HG03095 (cell line): ENCODE measurements at regions not wholly inside any gene's neighbourhood (a gene's known extent, or its start where the extent isn't known, plus 50 kb on each side); places are given as distances from the start of the nearest gene placed in this dataset.

Experiments
- ATAC-seq: cut with Tn5 transposase; IDR thresholded peaks from one replicate; pipeline ENCODE4 v1.9.1; 2021; ENCODE audit warnings: moderate library complexity; ENCODE audit not compliant: unreplicated experiment

DNA sequence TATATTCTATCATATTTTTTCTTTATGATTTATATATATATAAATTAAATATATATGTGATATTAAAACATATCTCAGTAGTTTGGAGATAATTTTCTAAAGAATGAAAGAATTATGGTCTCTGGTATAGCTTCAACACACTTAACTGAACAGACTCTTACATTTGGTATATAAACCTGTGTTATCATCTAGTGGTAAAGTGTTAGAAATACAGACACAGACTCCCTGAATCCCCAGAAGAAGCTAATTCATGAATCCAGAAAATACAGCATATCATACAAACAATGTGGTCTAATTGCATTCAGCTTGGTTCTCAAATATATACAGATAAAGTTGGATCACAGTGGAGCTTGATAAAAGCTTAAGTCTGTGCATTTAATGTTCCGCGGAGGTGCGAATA, 1100.4 kb downstream of the ROBO2 start:
- no peak for ATAC-seq

DNA sequence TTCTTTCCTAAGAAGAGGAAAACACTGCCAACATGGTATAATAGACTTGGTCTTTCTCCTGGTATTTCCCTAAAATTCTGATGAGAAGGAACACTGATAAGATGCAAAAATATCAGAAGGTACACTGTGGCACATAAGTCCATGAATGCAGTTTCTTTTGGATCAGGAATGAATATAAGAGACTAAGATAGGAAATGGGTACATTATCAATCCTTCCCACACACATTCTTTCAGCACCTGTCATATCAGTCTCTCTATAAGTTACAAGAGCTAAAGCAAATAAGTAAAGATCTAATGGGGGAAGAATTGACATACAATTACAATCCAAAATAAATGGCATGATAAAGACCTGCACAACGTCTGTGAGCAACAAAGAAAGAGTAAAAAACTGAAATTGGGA, 1101.0 kb downstream of the ROBO2 start:
- no peak for ATAC-seq

DNA sequence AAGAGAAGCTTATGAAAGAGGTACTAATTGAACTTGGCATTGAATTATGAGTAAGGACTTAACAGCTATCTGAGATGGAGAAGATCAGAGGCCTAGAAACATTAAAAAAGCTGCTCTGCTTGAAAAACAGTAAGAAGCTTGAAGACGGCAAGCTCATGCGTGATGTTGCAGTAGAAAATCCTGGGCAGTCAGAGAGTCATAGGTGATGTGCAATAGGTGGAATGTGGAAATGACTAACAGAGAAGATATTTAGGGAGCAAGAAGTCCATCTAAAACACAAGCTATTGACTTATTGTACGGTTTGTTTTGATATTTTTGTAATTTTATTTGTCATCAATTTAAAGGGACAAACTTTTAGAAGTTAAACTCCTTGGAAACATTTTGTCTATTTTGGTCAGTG, 1101.4 kb downstream of the ROBO2 start:
- no peak for ATAC-seq

DNA sequence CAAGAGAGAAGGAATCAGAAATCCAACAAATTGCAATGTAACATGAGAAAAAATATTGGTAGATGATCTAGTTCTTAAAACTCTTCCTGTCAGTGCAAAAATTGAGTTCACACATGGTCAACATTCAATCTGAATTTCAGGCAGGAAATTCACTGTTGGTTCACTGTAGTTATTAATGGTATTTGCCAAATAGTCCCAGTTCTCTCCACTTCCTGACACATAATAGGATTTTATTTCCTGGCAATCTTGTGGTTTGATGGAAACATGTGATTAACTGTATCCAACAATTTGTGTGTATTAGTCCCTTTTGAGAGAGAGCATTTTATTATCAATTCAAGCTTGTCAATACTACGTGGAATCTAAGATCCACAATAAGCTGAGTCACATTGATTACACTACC, 1103.1 kb downstream of the ROBO2 start:
- no peak for ATAC-seq

DNA sequence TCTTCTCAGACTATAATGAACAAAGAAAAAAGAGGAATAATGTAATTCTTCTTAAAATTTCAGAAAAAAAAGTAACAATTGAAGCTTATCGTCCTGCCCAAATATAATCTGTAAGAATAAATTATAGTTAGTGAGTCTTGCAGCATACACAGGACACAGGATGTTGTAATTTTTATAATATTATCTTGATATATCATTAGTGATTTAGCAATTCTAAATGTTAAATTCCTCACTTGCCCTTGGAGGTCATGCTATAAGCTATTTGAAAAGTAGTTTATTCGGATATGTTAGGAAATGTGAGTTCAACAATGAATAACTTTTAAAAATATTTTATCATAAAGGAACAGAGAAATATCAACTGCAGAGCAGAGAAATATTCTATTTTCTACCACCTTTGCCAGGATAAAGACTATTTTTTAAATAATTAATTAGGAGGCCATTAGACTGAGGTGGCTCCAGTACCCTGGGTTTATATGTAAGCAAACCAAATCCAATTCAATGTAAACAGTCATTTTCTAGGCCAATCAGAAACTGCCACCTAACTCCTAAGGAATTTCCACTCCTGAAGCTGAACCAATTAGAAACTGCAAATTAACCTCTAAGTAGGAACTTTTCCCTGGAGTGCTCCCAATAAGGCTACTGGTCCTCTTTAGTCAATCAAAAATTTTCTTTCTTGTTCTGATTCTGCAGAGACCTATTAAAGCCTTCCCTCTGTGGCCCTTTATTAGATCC, 1109.3 kb downstream of the ROBO2 start:
- ATAC-seq, result no peak

DNA sequence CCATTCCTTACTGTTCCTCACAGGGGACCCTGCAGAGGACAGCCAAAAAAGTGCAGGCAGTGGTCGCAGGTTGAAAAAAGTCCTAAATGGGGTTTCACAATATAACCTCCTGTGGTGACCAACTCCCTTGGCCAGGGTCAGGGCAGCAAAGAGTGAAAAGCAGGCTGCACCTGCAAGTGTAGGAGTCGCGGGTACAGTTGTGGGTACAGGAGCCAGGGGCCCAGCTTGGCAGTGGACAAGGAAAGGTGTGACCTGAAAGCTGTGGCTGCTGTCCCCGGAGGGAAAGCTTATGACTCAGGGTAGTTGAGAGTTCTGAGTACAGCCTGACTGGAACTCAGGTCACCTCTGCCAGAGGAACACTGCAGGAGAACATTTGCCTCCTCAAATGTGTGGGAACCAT, 1114.1 kb downstream of the ROBO2 start:
- ATAC-seq, result no peak

DNA sequence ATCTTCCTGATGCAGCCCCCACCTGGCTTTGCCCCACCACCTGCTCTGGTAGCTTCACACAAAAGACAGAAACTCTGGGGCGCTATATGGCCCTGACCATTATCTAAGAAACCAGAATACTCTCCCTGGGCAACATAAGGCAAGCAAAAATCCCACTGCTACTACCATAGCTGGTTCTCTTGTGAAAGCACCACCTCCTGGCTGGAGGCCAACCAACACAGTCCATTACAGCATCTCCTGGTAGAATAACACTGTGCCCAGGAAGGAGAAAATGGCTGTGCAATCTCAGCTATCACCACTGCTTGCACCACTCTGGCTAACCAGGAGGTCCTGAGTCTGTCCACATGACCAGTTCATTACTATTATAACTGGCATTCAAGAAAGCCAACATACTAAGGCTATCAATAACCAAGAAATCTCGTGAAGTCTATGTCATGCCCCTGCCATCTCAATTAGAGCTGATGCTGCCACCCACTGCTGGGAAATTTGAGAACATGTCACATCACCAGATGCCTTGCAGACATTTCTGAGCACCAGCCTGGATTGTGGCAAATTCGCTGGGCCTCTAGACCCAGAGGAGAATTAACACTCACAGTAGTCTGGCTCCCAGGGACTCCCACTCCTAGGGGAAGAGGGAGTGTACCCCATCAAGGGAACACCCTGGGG, 1114.8 kb downstream of the ROBO2 start:
- ATAC-seq, result no peak

DNA sequence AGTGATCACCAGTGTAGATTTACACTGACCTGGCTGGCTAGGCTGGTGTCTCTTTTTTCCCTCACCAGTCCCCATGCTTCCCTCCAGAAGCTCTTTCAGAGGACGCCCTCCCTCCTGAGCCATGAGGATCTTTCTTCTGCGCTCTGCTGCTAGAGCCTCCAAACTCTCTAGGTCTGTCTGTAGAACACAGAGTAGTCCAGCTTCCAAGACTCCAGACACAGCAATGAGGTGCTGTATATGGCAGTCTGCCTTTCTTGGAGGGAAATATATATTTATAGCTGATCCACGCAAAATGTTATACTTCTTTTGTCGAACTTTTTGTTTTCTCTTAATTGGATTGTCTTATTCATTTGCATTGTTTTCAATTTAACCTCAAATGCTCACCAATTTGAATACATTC, 1121.8 kb downstream of the ROBO2 start:
- ATAC-seq, result no peak

DNA sequence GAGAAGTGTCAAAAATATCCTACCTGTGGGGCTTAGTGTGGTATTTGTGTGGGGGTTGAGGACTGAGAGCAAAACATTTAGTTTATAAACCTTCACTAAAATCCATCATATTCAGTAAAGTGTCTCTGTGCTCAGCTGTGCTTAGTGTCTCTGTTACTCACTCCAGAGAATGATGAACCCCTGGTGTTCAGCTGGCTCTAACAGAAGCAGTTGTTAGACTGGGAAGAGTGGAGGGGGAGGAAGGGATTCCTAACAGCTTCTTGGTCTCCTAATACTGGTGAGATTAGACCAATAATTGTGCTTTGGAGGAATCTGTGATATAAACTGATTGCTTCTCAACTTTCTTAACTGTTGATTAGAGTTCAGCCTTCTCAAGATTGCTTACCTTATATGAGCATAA, 1123.5 kb downstream of the ROBO2 start:
- no peak for ATAC-seq

DNA sequence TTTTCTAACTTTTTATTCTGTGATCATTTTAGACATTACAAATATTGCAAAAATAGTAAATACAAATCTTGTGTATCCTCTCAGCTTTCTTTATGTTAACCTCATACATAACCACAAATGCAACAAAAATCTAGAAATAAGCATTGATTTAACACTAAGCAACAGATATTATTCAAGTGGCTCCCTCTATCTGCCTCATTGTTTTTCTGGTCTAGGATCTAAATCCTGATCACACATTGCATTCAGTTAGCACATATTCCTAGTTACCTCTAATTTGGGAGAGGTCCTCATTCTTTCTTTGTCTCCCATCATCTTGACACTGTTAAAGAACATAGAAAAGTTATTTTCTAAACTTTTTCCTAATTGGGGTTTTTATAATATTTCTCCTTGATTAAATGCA, 1126.0 kb downstream of the ROBO2 start:
- ATAC-seq, result no peak

DNA sequence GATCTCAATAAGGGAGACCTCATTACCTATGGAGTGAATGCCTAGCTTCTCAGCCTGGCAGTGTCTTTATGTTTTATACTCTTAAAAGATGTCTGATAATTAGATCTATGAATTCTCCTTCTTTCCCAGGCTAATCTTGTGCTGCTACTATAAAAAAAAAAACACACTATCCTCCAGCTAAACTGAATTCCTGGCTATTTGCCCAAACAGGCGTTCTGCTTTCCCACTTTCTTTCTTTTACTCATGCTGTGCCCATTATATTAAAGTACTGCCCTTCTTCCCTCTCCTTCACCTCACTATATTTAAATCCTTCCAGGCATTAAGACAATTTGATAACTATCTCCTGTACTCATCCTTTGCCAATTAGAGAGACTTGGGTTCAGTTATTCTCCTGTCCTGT, 1134.9 kb downstream of the ROBO2 start:
- no peak for ATAC-seq

DNA sequence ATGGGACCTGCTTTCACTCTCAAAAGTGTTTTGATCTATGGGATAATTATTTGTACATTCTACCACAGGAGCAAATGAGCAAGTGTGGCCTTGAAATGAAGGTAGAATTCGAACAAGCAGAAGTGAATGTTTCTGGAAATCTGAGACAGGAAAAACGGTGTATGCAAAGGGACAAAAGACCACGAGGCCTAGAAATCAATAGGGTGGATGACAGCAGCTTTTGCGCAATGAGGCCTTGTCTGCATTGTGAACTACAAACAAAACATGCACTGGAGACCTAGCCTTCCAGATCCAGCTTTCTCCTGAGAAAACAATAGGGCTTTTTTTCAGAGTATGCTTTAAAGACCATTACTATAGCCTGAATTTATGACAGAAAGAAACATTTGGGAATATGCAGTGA, 1137.0 kb downstream of the ROBO2 start:
- ATAC-seq, result no peak

DNA sequence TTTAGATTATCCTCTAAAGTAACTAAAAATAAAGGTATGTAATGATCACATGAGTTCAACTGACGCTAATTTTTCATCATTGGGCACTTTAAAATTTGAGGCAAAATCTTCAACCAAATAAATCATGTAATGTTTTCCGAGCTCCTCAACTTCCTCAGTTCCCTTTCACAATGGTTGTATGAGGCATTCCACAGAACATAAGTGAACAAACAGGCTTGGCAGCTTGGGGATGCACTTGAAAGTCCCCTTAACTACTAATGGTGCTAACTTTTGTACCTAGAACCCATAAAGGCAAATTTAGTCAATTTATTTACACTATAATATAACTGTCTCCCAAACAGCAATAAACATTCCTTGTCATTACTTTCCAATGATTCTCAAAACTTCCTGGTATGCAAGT, 1137.9 kb downstream of the ROBO2 start:
- ATAC-seq, result no peak

DNA sequence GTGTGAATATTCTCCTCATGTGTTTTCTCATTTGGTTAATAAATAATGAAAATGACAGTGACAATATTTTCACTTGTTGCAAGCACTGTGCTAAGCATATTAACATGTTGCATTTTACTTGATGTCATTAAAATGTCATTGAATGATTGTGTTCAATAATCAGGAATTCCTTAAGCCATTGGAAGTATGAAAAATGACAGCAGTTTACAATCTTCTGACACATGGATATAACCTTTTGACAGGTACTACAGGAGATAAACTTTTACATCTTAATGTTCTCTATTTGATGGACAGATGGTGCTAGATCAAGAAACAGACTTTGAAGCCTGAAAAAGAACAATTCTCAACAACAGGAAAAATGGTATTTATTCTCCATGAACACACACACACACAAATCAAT, 1138.3 kb downstream of the ROBO2 start:
- ATAC-seq, result no peak

DNA sequence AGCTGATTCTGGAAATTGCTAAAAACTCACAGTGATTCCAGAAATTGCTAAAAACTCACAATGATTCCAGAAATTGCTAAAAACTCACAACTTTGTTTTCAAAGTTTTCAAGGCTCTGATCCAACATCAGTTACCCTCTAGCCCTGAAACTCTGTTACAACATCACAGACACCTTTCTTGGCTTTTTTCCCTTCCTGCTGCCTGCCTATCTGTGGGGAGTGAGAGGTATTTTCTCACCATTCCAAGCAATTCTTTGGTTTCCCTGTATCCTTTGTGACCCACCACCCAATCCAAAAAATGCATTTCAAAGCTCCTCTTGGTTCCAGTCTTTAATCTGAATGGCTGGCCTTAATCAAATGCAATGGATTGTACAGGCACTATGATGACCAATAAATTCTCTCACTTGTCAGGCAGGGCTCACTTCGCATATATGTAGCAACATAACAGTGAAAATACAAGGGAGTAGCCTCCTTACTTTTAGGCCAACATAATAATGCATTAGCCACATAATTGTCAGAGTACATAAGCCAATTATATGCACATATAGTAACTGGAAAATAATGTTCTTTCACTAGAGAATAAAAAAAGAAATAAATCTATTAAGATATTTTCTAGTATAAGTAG, 1139.0 kb downstream of the ROBO2 start:
- ATAC-seq, result no peak

DNA sequence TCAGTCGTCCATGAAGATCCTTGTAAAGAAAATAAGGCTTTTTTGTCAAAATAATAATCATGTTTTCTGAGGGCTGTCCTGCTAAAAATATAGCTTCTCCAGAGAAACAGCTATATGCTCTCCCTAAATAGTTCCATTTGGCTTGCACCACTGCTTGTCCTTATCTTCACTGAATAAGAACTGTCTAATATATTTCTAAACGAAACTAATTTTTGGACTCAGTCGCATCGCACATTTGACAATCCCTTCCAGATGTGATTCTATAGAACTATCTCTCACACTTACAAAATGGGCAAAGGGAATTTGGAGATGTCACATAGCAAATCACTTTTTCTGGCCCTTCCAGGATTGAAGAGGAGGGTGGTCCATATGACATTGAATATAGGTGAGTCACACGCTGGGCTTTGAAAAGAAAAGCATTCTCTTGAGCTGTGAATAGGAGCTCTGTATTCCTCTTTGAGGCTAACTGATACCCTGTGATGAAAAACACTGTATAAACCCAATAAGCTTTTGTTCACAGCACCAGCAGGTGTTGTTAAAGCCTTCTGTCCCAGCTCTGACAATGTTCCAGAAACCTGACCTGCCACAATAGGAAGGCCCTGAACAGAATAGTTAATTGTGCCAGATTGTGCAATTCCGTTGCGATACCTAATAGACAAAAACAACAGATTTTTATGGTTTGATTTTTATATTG, 1144.2 kb downstream of the ROBO2 start:
- no peak for ATAC-seq

DNA sequence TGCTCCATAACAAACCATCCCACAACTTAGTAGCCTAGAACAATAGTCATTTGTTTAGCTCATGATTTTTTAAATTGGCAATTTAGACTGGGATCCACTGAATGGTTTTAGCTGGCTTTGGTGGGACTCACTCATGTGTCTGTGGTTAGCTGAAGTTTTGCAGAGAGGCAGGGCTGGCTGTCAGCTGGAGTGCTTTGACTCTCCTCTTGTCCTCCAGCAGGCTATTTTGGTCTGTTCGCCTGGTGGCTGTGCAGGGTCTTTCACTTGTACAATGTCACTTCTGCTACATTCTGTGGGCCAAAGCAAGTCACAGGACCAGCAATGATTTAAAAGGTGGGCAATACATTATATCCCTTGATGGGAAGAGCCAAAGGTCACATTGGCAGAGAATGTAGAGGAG, 1146.5 kb downstream of the ROBO2 start:
- no peak for ATAC-seq

DNA sequence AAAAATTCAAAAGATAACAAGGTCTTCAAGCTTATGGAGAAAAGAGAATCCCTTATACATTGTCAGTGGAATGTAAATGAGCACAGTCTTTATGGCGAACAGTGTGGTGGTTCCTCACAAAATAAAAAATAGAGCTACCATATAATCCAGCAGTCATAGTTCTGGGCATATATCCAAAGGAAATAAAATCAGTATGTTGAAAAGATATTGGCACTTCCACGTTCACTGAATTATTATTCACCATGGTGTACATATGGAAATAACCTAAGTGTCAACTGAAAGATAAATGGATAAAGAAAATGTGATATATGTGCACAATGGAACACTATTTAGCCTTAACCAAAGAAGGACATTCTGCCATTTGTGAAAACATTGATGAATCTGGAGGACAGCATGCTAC, 1161.2 kb downstream of the ROBO2 start:
- ATAC-seq, result no peak

DNA sequence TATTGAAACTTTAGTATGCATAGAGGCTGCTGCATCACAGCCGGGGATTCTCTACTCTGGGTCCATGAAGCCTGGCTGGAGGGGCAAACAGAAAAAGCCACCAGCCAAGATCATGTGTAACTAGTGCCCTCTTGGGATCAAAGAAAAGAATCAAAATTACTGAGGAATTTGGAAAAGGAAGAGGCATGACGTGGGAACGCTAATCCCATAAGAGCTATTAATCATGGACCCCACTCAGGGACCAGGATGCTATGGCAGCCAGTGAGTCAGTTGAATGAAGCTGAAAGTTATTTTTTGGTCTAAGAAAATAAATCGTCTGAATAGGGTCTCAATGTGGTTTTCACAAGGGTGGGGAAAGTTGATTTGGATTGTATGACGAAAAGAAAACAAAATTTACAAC, 1165.1 kb downstream of the ROBO2 start:
- ATAC-seq, result no peak

DNA sequence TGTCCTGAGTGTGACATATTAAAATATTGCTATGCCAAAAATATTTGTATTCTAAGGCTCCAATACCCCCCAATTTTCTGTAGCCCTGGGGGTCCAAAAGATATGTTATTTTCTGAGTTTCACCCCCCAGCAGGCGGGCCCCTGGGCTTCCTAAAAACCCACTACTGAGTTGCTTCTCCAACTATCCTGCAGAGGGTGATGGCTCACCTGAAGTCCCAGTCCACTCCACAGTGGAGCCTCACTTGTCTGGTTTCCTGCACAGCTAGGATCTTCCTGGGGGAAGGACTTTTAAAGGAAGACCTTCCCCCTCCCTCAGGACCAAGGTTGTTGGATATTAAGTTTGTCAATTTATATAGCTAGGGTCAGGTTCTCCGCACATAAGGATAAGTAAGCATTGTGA, 1181.4 kb downstream of the ROBO2 start:
- ATAC-seq, result no peak

DNA sequence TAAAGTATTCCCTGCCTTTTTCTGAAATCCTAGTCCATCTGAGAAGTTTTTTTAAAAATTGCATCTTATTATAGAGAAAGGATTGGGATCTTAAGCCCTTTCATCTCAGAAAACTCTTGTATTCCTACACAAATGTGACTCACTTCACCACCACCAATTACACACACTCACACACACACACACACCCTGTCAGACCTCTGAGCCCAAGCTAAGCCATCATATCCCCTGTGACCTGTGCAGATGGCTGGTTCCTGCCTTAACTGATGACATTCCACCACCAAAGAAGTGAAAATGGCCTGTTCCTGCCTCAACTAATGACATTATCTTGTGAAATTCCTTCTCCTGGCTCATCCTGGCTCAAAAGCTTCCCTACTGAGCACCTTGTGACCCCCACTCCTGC, 1181.9 kb downstream of the ROBO2 start:
- ATAC-seq, result no peak

DNA sequence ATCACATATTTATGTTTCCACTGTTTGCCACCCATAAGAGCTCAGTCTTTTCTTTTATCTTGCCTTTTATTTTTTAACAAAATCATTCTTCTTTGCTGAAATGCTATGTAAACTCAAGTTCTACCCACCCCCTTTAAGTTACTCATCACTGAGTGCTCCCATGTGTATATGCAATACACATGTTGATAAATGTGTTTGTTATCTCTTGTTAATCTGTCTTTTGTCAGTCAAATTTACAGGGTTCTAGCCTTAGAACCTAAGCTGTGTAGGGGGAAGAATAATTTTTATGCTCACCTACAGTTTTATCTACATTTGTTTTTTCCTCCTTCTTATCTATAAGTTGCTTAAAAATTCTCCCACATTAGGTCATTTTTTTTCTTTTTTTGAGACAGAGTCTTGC, 1195.9 kb downstream of the ROBO2 start:
- no peak for ATAC-seq
